CD4-positive, alpha-beta memory T cell (primary cell): ENCODE measurements at regions not wholly inside any gene's neighbourhood (a gene's known extent, or its start where the extent isn't known, plus 50 kb on each side); places are given as distances from the start of the nearest gene placed in this dataset.

Experiments
- CTCF ChIA-PET: fragments of 350-600 bp; sonication (Branson Sonifier 250); formaldehyde crosslinking; loops from one replicate; lab custom pipeline; 2021; ENCODE audit warnings: inconsistent platforms; ENCODE audit not compliant: partially characterized antibody; lab: Charles Lee
- POLR2A ChIA-PET: fragments of 350-600 bp; sonication (Branson Sonifier 250); formaldehyde crosslinking; loops from one replicate; lab custom pipeline; 2021; ENCODE audit not compliant: partially characterized antibody; lab: Charles Lee
- DNase-seq, 5 donors: peaks; one replicate each; pipeline versions ENCODE4 v3.0.0 to v3.0.0-alpha.2; 2020 to 2022; ENCODE audit warnings: mixed read lengths in 1 of 5
- H3K27ac ChIP-seq: one replicate; pipeline ENCODE4 v1.7.0; 2013; ENCODE audit warnings: low read depth, low read length
- H3K27me3 ChIP-seq: 2 replicates; pipeline ENCODE4 v1.7.0; 2013; ENCODE audit warnings: mild to moderate bottlenecking, low read length, moderate library complexity; ENCODE audit not compliant: insufficient read depth
- H3K36me3 ChIP-seq: 2 replicates; pipeline ENCODE4 v1.7.0; 2013; ENCODE audit warnings: mild to moderate bottlenecking, low read length, moderate library complexity; ENCODE audit not compliant: insufficient read depth
- H3K4me1 ChIP-seq: 2 replicates; pipeline ENCODE4 v1.7.0; 2013; ENCODE audit warnings: mild to moderate bottlenecking, low read length, moderate library complexity; ENCODE audit not compliant: insufficient read depth
- H3K4me3 ChIP-seq, 2 donors: one replicate each; pipeline ENCODE4 v1.7.0; 2013; ENCODE audit warnings: low read length in 2 of 2, mild to moderate bottlenecking in 1 of 2
- H3K9me3 ChIP-seq, 2 donors: one replicate each; pipeline ENCODE4 v1.7.0; 2013; ENCODE audit warnings: low read length in 2 of 2, control low read depth in 1 of 2; ENCODE audit not compliant: control insufficient read depth in 1 of 2
- H3K27ac Mint-ChIP-seq, 7 donors: one replicate each; pipeline ENCODE4 v1.8.0; 2020 to 2021; ENCODE audit warnings: mixed read lengths in 7 of 7, mild to moderate bottlenecking in 6 of 7, inconsistent platforms in 3 of 7, moderate library complexity in 3 of 7
- H3K27me3 Mint-ChIP-seq, 2 donors: one replicate each; pipeline ENCODE4 v1.8.0; 2020 to 2021; ENCODE audit warnings: mixed read lengths in 2 of 2
- H3K36me3 Mint-ChIP-seq, 2 donors: one replicate each; pipeline ENCODE4 v1.8.0; 2020 to 2021; ENCODE audit warnings: mixed read lengths in 2 of 2, inconsistent platforms in 1 of 2, mild to moderate bottlenecking in 1 of 2
- H3K4me1 Mint-ChIP-seq, 4 donors: one replicate each; pipeline ENCODE4 v1.8.0; 2020 to 2021; ENCODE audit warnings: mixed read lengths in 4 of 4, mild to moderate bottlenecking in 1 of 4
- H3K4me3 Mint-ChIP-seq, 8 donors: one replicate each; pipeline ENCODE4 v1.8.0; 2020 to 2021; ENCODE audit warnings: mixed read lengths in 8 of 8, mild to moderate bottlenecking in 7 of 8, moderate library complexity in 6 of 8, inconsistent platforms in 3 of 8
- H3K9me3 Mint-ChIP-seq, 8 donors: one replicate each; pipeline ENCODE4 v1.8.0; 2020 to 2021; ENCODE audit warnings: mixed read lengths in 8 of 8, mild to moderate bottlenecking in 5 of 8, inconsistent platforms in 3 of 8, moderate library complexity in 1 of 8
- intact Hi-C: fragments of 100-400 bp; cut with micrococcal nuclease; formaldehyde crosslinking; loops from one replicate; pipeline ENCODE4 v1.15.1; 2023

DNA sequence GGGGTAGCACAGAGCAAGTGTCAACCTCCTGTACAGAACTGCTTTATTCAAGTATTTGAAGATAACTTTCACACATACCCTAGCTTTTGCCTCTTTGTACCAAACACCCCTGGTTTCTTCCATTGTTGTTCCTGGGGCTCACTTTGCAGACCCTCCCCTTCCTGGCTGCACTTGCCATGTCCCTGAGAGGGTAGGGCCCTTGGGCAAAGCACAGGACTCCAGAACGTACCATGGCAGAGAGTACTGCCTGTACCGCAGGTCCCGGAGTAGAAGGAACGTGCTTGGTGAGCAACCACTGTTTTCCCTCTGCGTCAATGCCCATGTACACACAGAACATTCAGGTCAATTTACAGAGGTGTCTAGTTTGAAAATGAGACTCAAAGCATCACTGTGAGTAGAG is 290.4 kb downstream of the EN1 start:
- H3K27ac ChIP-seq, result no peak overlapping the region
- H3K4me1 ChIP-seq, result no peaks in the 10 kb centered on the region
- Mint-ChIP-seq H3K27ac (no peak overlapping the region), H3K4me1 (no peaks in the 10 kb centered on the region), H3K27me3 (peaks cover 2% of the 10 kb centered on the region in 2 donors), H3K4me3 (no peak overlapping the region), H3K36me3 (no peaks in the 10 kb centered on the region), H3K9me3 (peaks cover 0 to 8% (median 4%) of the 10 kb centered on the region in 8 donors)
- no peaks in the 10 kb centered on the region for H3K36me3 ChIP-seq
- intact Hi-C loops, result no loop called here
- POLR2A ChIA-PET, result no interaction called here
- no peaks in the 10 kb centered on the region for H3K27me3 ChIP-seq
- DNase-seq, result no peak
- CTCF ChIA-PET, result no interaction called here
- H3K4me3 ChIP-seq, result no peak overlapping the region
- H3K9me3 ChIP-seq, result no peaks in the 10 kb centered on the region

DNA sequence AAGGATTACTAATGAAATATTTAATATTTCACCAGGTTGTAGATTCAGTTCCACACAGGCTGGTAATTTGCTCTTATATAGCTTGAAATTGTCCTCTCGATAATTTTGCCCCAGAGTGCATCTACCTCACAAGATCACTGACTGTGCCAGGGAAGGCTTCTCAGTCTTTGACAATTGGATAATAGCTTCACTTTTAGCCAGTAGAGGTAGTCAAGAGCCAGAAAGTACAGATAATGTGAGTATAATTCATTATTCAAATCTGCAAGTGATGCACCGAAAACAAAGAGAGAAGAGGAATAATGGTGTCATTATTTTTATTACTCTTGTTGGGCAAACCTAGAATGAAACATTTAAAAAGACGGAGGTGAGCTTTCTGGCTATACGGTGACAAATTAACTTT is 292.8 kb downstream of the EN1 start:
- H3K4me3 Mint-ChIP-seq, result no peak overlapping the region
- H3K4me1 Mint-ChIP-seq, result no peaks in the 10 kb centered on the region
- Histone ChIP-seq H3K4me3 (no peak overlapping the region), H3K9me3 (no peaks in the 10 kb centered on the region), H3K27ac (no peak overlapping the region), H3K27me3 (no peaks in the 10 kb centered on the region), H3K36me3 (no peaks in the 10 kb centered on the region), H3K4me1 (no peaks in the 10 kb centered on the region)
- H3K9me3 Mint-ChIP-seq, result peaks cover 0 to 5% (median 4%) of the 10 kb centered on the region in 8 donors
- intact Hi-C loops, result no loop called here
- no peaks in the 10 kb centered on the region for H3K36me3 Mint-ChIP-seq
- POLR2A ChIA-PET, result no interaction called here
- DNase-seq, result no peak
- H3K27ac Mint-ChIP-seq, result no peak overlapping the region
- H3K27me3 Mint-ChIP-seq, result peaks cover 0 to 2% of the 10 kb centered on the region in 2 donors
- CTCF ChIA-PET, result interaction anchor here (1.0 kb wide), 1 partner anchor 103 kb away, joined by 3 read pairs; no protein-coding TSS in a partner anchor

DNA sequence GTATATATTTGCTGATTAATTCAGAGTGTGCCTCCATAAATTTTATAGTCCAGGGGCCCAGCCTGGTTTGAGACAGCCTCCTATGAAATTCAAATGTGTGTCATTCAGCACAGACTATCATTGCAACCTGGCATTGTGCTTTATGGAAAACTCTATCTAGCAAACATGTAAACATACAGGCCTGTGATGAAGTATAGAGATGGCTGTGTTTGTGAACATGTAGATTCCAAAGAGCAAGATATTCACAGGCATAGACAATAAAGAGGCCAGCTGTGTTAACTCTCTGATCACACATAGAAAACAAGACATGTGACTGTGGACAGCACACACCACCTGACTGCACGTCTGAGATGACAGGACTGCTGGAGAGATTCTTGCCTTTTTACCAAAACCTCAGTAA is 297.9 kb downstream of the EN1 start:
- ChIA-PET POLR2A (no interaction called here), CTCF (no interaction called here)
- Histone ChIP-seq H3K9me3 (no peaks in the 10 kb centered on the region), H3K4me3 (no peak overlapping the region), H3K27ac (no peak overlapping the region), H3K27me3 (no peaks in the 10 kb centered on the region), H3K36me3 (no peaks in the 10 kb centered on the region), H3K4me1 (no peaks in the 10 kb centered on the region)
- no peak for DNase-seq
- Mint-ChIP-seq H3K9me3 (peaks cover 0 to 5% (median 3%) of the 10 kb centered on the region in 8 donors), H3K4me1 (no peaks in the 10 kb centered on the region), H3K4me3 (no peak overlapping the region), H3K27me3 (peaks cover 2 to 4% of the 10 kb centered on the region in 2 donors), H3K27ac (no peak overlapping the region), H3K36me3 (no peaks in the 10 kb centered on the region)
- intact Hi-C loops, result no loop called here

DNA sequence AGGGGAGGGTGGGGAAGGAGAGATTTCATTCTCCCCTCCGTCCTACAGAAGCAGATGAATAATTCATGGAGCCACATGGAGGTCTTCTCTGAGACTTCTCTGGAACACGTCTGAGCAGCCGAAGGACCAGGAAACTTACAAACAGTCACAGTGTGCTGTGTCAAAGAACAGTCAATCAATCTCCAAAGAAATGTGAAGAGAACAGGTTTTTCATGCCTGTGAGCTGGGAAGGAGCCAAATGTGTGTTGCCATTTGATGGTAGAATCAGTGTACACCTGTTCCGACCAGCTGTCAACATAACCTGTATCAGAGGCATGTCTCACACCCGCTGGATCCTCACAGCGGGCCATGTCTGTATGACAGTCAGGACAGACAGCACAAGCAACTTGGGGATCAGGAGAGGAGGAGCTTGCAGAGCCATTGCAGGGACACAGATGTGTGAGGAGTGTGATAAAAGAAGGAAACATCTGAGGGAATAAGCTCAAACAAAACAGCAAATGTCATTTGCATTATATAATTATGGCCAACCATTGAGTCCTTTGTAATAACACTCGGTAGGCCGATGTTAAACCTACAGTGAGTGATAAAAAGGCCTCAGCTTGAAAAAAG is 298.5 kb downstream of the EN1 start:
- Mint-ChIP-seq H3K36me3 (no peaks in the 10 kb centered on the region), H3K4me1 (no peaks in the 10 kb centered on the region), H3K9me3 (peaks cover 0 to 3% (median 3%) of the 10 kb centered on the region in 8 donors), H3K27me3 (peaks cover 2 to 4% of the 10 kb centered on the region in 2 donors), H3K4me3 (no peak overlapping the region), H3K27ac (no peak overlapping the region)
- H3K27ac ChIP-seq, result no peak overlapping the region
- H3K4me3 ChIP-seq, result no peak overlapping the region
- no peaks in the 10 kb centered on the region for H3K36me3 ChIP-seq
- no peak for DNase-seq
- intact Hi-C loops, result no loop called here
- ChIA-PET POLR2A (no interaction called here), CTCF (no interaction called here)
- no peaks in the 10 kb centered on the region for H3K4me1 ChIP-seq
- H3K9me3 ChIP-seq, result no peaks in the 10 kb centered on the region
- H3K27me3 ChIP-seq, result no peaks in the 10 kb centered on the region

DNA sequence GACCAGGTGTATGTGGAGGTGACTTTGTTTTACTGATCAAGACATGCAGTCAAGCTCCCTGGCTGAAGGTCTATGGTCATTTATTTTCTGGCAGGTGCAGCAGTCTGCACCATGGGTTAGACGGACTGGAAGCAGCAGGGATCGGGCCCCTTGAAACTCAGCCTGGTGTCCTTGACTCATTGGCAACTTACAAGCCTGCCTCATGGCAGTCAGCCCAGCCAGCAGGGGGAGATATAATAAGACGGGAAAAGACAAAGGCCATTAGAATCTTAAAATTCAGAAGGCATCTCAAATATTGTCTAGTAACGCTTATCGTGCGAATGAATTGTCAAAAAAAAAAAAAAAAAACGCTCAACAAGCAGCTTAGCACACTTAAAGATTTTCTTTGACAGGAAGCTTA is 308.2 kb downstream of the EN1 start:
- Histone ChIP-seq H3K36me3 (no peaks in the 10 kb centered on the region), H3K27me3 (no peaks in the 10 kb centered on the region), H3K4me1 (no peaks in the 10 kb centered on the region), H3K9me3 (no peaks in the 10 kb centered on the region), H3K4me3 (no peak overlapping the region), H3K27ac (no peak overlapping the region)
- Mint-ChIP-seq H3K4me3 (no peak overlapping the region), H3K36me3 (no peaks in the 10 kb centered on the region), H3K4me1 (no peaks in the 10 kb centered on the region), H3K27me3 (peaks cover 0 to 2% of the 10 kb centered on the region in 2 donors), H3K9me3 (peaks cover 0 to 5% (median 0%) of the 10 kb centered on the region in 8 donors), H3K27ac (no peak overlapping the region)
- ChIA-PET POLR2A (no interaction called here), CTCF (no interaction called here)
- intact Hi-C loops, result no loop called here
- DNase-seq, result no peak

DNA sequence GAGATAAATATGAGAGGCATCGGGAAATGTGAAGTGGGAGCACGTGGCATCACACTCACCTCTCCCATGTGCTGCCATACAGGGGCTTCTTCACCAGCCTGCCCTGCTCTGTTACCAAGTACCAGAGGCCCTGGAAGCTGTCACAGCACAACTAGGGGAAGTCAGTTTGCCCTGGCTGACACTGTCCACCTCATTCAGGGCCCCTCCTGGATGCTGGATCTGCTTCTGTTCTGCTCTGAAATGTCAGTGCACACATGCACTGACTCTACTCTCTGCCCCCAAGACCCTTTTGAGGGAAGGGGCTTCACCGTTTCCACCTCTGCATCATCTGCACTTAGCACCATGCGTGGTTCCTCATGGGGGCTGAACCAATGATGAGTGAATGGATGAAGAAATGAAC is 311.1 kb downstream of the EN1 start:
- Histone ChIP-seq H3K36me3 (no peaks in the 10 kb centered on the region), H3K4me3 (no peak overlapping the region), H3K27me3 (no peaks in the 10 kb centered on the region), H3K4me1 (no peaks in the 10 kb centered on the region), H3K27ac (no peak overlapping the region), H3K9me3 (no peaks in the 10 kb centered on the region)
- Mint-ChIP-seq H3K27ac (no peak overlapping the region), H3K36me3 (no peaks in the 10 kb centered on the region), H3K9me3 (no peaks in the 10 kb centered on the region), H3K4me3 (no peak overlapping the region), H3K27me3 (peaks cover 0 to 3% of the 10 kb centered on the region in 2 donors), H3K4me1 (no peaks in the 10 kb centered on the region)
- ChIA-PET POLR2A (no interaction called here), CTCF (no interaction called here)
- intact Hi-C loops, result no loop called here
- DNase-seq, result no peak

DNA sequence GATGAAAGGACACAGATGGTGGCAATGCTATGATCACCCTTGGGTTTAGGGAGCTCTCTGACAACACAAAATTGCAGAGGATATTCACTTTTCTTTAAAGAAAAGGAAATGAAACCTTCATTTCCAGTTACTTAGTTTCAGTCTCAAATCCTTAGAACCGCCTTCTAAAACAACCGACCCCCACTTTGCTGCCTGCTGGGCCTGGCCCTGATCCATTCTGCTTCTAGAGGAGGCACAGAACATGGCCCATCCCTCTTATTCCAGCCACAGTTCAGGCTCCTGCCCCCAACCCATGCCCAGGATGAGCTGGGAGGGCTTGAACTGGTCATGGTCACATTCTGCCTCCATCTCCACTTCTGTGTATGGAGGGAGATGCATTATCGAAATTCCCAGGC is 311.6 kb downstream of the EN1 start:
- H3K36me3 ChIP-seq, result no peaks in the 10 kb centered on the region
- H3K27ac ChIP-seq, result no peak overlapping the region
- H3K27me3 Mint-ChIP-seq, result peaks cover 0 to 4% of the 10 kb centered on the region in 2 donors
- DNase-seq, result no peak
- no peaks in the 10 kb centered on the region for H3K4me1 Mint-ChIP-seq
- intact Hi-C loops, result no loop called here
- H3K4me3 Mint-ChIP-seq, result no peak overlapping the region
- H3K4me1 ChIP-seq, result no peaks in the 10 kb centered on the region
- POLR2A ChIA-PET, result no interaction called here
- H3K9me3 Mint-ChIP-seq, result no peaks in the 10 kb centered on the region
- no peaks in the 10 kb centered on the region for H3K36me3 Mint-ChIP-seq
- no peak overlapping the region for H3K27ac Mint-ChIP-seq
- no peak overlapping the region for H3K4me3 ChIP-seq
- no peaks in the 10 kb centered on the region for H3K9me3 ChIP-seq
- CTCF ChIA-PET, result no interaction called here
- no peaks in the 10 kb centered on the region for H3K27me3 ChIP-seq
